ENCODE measurements at regions not wholly inside any gene's neighbourhood (a gene's known extent, or its start where the extent isn't known, plus 50 kb on each side); places are given as distances from the start of the nearest gene placed in this dataset.

- no peak for DNase-seq
Observed at GRCh38 chr12:19924360-19924759, 444.0 kb upstream of the PDE3A start.

- DNase-seq, result no peak
Observed at GRCh38 chr12:19925841-19926240, 442.5 kb upstream of the PDE3A start.

GRCh38 chr12:19926266-19926665 lies 442.1 kb upstream of the PDE3A start:
- DNase-seq, result no peak

- no peak for DNase-seq
Observed at GRCh38 chr12:19927661-19928060, 440.7 kb upstream of the PDE3A start.

GRCh38 chr12:19932413-19932812 lies 435.9 kb upstream of the PDE3A start:
- no peak for DNase-seq

GRCh38 chr12:19933924-19934323 lies 434.4 kb upstream of the PDE3A start:
- DNase-seq, result no peak

- no peak for DNase-seq
Observed at GRCh38 chr12:19937161-19937560, 431.2 kb upstream of the PDE3A start.

- DNase-seq, result no peak
Observed at GRCh38 chr12:19938031-19938430, 430.3 kb upstream of the PDE3A start.

GRCh38 chr12:19938491-19938890 lies 429.8 kb upstream of the PDE3A start:
- DNase-seq, result no peak

GRCh38 chr12:19940267-19940666 lies 428.1 kb upstream of the PDE3A start:
- no peak for DNase-seq

GRCh38 chr12:19941096-19941495 lies 427.2 kb upstream of the PDE3A start:
- DNase-seq, result no peak

- no peak for DNase-seq
Observed at GRCh38 chr12:19945559-19946435, 422.5 kb upstream of the PDE3A start.

GRCh38 chr12:19946550-19946949 lies 421.8 kb upstream of the PDE3A start:
- DNase-seq, result no peak

- DNase-seq, result no peak
Observed at GRCh38 chr12:19947344-19947743, 421.0 kb upstream of the PDE3A start.

GRCh38 chr12:19951664-19952063 lies 416.7 kb upstream of the PDE3A start:
- DNase-seq, result no peak

- DNase-seq, result no peak
Observed at GRCh38 chr12:19953734-19954133, 414.6 kb upstream of the PDE3A start.

- DNase-seq, result no peak
Observed at GRCh38 chr12:19954163-19954562, 414.2 kb upstream of the PDE3A start.

GRCh38 chr12:19957308-19958125 lies 410.8 kb upstream of the PDE3A start:
- DNase-seq, result no peak

GRCh38 chr12:19958389-19958788 lies 409.9 kb upstream of the PDE3A start:
- no peak for DNase-seq

GRCh38 chr12:19959353-19959752 lies 409.0 kb upstream of the PDE3A start:
- no peak for DNase-seq

GRCh38 chr12:19960527-19960926 lies 407.8 kb upstream of the PDE3A start:
- no peak for DNase-seq

GRCh38 chr12:19962192-19962591 lies 406.1 kb upstream of the PDE3A start:
- DNase-seq, result no peak

GRCh38 chr12:19963972-19964371 lies 404.4 kb upstream of the PDE3A start:
- DNase-seq, result no peak

- DNase-seq, result no peak
Observed at GRCh38 chr12:19964549-19964948, 403.8 kb upstream of the PDE3A start.

Data from midbrain (tissue), 1 donor.